ENCODE measurements at regions not wholly inside any gene's neighbourhood (a gene's known extent, or its start where the extent isn't known, plus 50 kb on each side); places are given as distances from the start of the nearest gene placed in this dataset.

- TF ChIP-seq ZNF274 (IDR thresholded peaks at IDR 0.05; ENCODE audit: low read length) (no peak), ZNF274 (tag by site-specific recombination; IDR thresholded peaks at IDR 0.05; ENCODE audit: borderline replicate concordance) (no peak), ZNF768 (tag by site-specific recombination; IDR thresholded peaks at IDR 0.05) (no peak)
Measured at GRCh38 chrX:117840645-117841044, 276.0 kb downstream of the KLHL13 start.

Data from HEK293 (cell line).